ENCODE measurements at regions not wholly inside any gene's neighbourhood (a gene's known extent, or its start where the extent isn't known, plus 50 kb on each side); places are given as distances from the start of the nearest gene placed in this dataset.

DNA sequence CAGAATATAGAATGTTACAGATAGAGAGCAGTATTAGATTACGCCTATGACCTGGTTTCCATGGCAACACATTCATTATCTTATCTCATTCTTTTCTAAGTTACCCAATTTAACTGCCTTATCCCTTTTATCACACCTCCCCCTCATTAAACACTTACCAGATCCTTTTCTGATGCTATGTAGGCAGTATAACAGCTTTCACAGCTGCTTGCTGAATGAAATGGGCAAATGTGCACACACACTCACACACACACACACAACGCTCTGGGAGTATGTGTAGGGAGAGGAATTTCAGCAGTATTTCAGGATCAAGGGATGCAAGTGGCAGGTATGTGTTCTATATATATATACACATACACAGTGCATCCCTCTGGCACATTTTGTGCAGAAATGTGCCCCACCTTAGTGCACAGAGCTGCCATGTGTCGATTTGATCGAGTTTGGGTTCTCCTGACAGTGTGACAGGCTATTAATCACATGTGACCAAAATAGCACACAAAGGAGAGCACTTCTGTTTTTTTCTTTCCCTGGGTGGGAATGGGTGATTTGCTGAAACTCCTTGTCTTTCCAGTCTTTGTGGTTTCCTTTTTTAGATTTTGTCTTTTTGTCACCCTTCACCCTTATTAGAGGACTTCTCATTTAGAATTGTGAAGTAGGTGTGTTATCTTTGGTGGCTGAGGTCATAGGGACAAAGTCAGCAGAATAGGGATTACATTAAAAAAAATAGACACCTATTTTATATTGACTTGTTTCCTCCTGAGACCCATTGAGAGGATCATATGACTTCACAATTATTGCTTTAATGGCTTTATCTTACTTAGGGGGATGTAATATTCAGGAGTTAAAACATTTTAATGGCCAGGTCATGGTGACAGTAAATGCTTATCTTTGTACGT lies 553.7 kb downstream of the PDCD6IP start:
- Histone ChIP-seq H3K27me3 (ENCODE audit: insufficient read depth in 3 of 3, low read length in 2 of 3) (no peaks in the 10 kb centered on the region), H3K27ac (no peak overlapping the region), H3K4me1 (no peaks in the 10 kb centered on the region), H3K36me3 (ENCODE audit: insufficient read depth in 1 of 2, low read depth in 1 of 2) (no peaks in the 10 kb centered on the region), H3K4me3 (no peak overlapping the region), H3K9me3 (no peaks in the 10 kb centered on the region)
- intact Hi-C loops (cut with DNase I): no loop called here
- TF ChIP-seq, protein P1, sequence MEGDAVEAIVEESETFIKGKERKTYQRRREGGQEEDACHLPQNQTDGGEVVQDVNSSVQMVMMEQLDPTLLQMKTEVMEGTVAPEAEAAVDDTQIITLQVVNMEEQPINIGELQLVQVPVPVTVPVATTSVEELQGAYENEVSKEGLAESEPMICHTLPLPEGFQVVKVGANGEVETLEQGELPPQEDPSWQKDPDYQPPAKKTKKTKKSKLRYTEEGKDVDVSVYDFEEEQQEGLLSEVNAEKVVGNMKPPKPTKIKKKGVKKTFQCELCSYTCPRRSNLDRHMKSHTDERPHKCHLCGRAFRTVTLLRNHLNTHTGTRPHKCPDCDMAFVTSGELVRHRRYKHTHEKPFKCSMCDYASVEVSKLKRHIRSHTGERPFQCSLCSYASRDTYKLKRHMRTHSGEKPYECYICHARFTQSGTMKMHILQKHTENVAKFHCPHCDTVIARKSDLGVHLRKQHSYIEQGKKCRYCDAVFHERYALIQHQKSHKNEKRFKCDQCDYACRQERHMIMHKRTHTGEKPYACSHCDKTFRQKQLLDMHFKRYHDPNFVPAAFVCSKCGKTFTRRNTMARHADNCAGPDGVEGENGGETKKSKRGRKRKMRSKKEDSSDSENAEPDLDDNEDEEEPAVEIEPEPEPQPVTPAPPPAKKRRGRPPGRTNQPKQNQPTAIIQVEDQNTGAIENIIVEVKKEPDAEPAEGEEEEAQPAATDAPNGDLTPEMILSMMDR (IDR thresholded peaks at IDR 0.05): no peak
- ATAC-seq: no peak
- DNase-seq: no peak
- 42 to 44% (median 43%) methylated on average over 5 of the region's 5 CpGs for WGBS, 3 donors

- Histone ChIP-seq H3K27me3 (ENCODE audit: insufficient read depth in 3 of 3, low read length in 2 of 3) (no peaks in the 10 kb centered on the region), H3K4me1 (no peaks in the 10 kb centered on the region), H3K4me3 (no peak overlapping the region), H3K36me3 (ENCODE audit: insufficient read depth in 1 of 2, low read depth in 1 of 2) (no peaks in the 10 kb centered on the region), H3K27ac (no peak overlapping the region), H3K9me3 (no peaks in the 10 kb centered on the region)
- TF ChIP-seq, protein P1 (IDR thresholded peaks at IDR 0.05): no peak
- WGBS, 3 donors: 81 to 87% (median 85%) methylated on average over 2 of the region's 2 CpGs
- ATAC-seq (no peak), DNase-seq (no peak)
- intact Hi-C loops (cut with DNase I): no loop called here
Measured at GRCh38 chr3:34352778-34353331, 554.4 kb downstream of the PDCD6IP start.

- 63 to 81% (median 64%) methylated on average over 4 of the region's 4 CpGs for WGBS, 3 donors
- Histone ChIP-seq H3K4me1 (no peaks in the 10 kb centered on the region), H3K36me3 (ENCODE audit: insufficient read depth in 1 of 2, low read depth in 1 of 2) (no peaks in the 10 kb centered on the region), H3K27me3 (ENCODE audit: insufficient read depth in 3 of 3, low read length in 2 of 3) (no peaks in the 10 kb centered on the region), H3K9me3 (no peaks in the 10 kb centered on the region), H3K4me3 (no peak overlapping the region), H3K27ac (no peak overlapping the region)
- intact Hi-C loops (cut with DNase I): no loop called here
- ATAC-seq (no peak), DNase-seq (no peak)
- TF ChIP-seq, protein P1 (IDR thresholded peaks at IDR 0.05): no peak
Measured at GRCh38 chr3:34357461-34357860, 559.0 kb downstream of the PDCD6IP start.

DNA sequence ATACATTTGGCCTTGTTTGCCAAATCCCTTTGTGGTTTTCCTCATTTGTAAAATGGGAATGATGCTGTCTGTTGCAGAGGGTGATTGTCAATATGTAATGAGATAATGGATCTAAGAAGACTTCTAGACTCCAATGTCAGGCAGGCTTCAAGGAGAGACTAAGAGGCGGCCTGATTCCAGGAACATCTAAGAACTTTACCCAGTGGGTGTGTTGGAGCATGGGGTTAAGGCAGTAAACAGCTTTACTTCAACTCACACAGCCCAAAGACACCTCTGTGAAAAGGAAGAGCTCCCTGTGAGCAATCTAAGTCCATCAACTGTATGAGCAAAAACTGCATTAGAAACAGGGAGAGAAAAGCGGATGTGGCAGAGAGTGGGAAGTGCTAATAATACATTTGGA lies 560.6 kb downstream of the PDCD6IP start:
- 82 to 95% (median 89%) methylated on average over 2 of the region's 2 CpGs for WGBS, 3 donors
- no peaks in the 10 kb centered on the region for H3K27me3 ChIP-seq (ENCODE audit: insufficient read depth in 3 of 3, low read length in 2 of 3)
- intact Hi-C loops (cut with DNase I): no loop called here

More for the DNA sequence above, 560.6 kb downstream of the PDCD6IP start:
- TF ChIP-seq, protein P1 (IDR thresholded peaks at IDR 0.05): no peak
- no peak for DNase-seq
- Histone ChIP-seq H3K4me1 (no peaks in the 10 kb centered on the region), H3K27ac (no peak overlapping the region), H3K9me3 (no peaks in the 10 kb centered on the region), H3K36me3 (ENCODE audit: insufficient read depth in 1 of 2, low read depth in 1 of 2) (no peaks in the 10 kb centered on the region), H3K4me3 (no peak overlapping the region)
- no peak for ATAC-seq
